PFSK-1 (cell line): ENCODE measurements at regions not wholly inside any gene's neighbourhood (a gene's known extent, or its start where the extent isn't known, plus 50 kb on each side); places are given as distances from the start of the nearest gene placed in this dataset.

Source experiments
- REST ChIP-seq, 2 experiments: IDR thresholded peaks; 2 replicates each; pipeline versions ENCODE4 v1.6.1 to v1.8.0; 2011 to 2012; ENCODE audit warnings: low read depth in 2 of 2, low read length in 2 of 2, control low read depth in 1 of 2, inconsistent platforms in 1 of 2, mild to moderate bottlenecking in 1 of 2, moderate library complexity in 1 of 2; ENCODE audit not compliant: insufficient read depth in 1 of 2
- SIN3A ChIP-seq: IDR thresholded peaks from 2 replicates; pipeline ENCODE4 v1.6.1; 2012; ENCODE audit warnings: mild to moderate bottlenecking, low read length, moderate library complexity, borderline replicate concordance; ENCODE audit not compliant: insufficient read depth

- no peak for TF ChIP-seq SIN3A
- TF ChIP-seq REST (IDR thresholded peaks at IDR 0.05; ENCODE audit: insufficient read depth in 1 of 2, low read depth in 2 of 2, low read length in 2 of 2), result no peak
Observed at GRCh38 chr3:110301781-110302180, 769.8 kb upstream of the NECTIN3 start.
